Endodermal cell (in vitro differentiated cells): ENCODE measurements at regions not wholly inside any gene's neighbourhood (a gene's known extent, or its start where the extent isn't known, plus 50 kb on each side); places are given as distances from the start of the nearest gene placed in this dataset.

Source experiments
- DNase-seq: peaks from one replicate; pipeline ENCODE4 v3.0.0-alpha.2; 2017
- H3K27ac ChIP-seq: 2 replicates; pipeline ENCODE4 v1.5.1; 2013; ENCODE audit warnings: mild to moderate bottlenecking, low read depth, low read length, moderate library complexity
- H3K27me3 ChIP-seq: 2 replicates; pipeline ENCODE4 v1.6.1; 2013; ENCODE audit warnings: mild to moderate bottlenecking, low read length, moderate library complexity; ENCODE audit not compliant: insufficient read depth, control insufficient read depth, poor library complexity, severe bottlenecking
- H3K36me3 ChIP-seq: 2 replicates; pipeline ENCODE4 v1.7.0; 2013; ENCODE audit warnings: mild to moderate bottlenecking, low read length, moderate library complexity; ENCODE audit not compliant: control insufficient read depth, insufficient read depth
- H3K4me1 ChIP-seq: one replicate; pipeline ENCODE4 v1.7.0; 2013; ENCODE audit warnings: low read length; ENCODE audit not compliant: control insufficient read depth, insufficient read depth
- H3K4me3 ChIP-seq: 2 replicates; pipeline ENCODE4 v1.5.1; 2013; ENCODE audit warnings: mild to moderate bottlenecking, low read length, moderate library complexity
- H3K9ac ChIP-seq: 2 replicates; pipeline ENCODE4 v1.6.1; 2013; ENCODE audit warnings: mild to moderate bottlenecking, low read length, moderate library complexity; ENCODE audit not compliant: poor library complexity, severe bottlenecking; ENCODE audit errors: extremely low read depth
- H3K9me3 ChIP-seq: 2 replicates; pipeline ENCODE4 v1.6.1; 2013; ENCODE audit warnings: mild to moderate bottlenecking, low read length, moderate library complexity; ENCODE audit not compliant: control insufficient read depth
- H3K27ac Mint-ChIP-seq: 2 replicates; pipeline ENCODE4 v1.8.0; 2020; ENCODE audit warnings: mixed read lengths
- H3K27me3 Mint-ChIP-seq: 2 replicates; pipeline ENCODE4 v1.8.0; 2021; ENCODE audit warnings: mild to moderate bottlenecking, mixed read lengths; ENCODE audit not compliant: insufficient read depth
- H3K36me3 Mint-ChIP-seq: 2 replicates; pipeline ENCODE4 v1.8.0; 2020; ENCODE audit warnings: low read depth, mixed read lengths
- H3K4me1 Mint-ChIP-seq: 2 replicates; pipeline ENCODE4 v1.8.0; 2020; ENCODE audit warnings: mixed read lengths
- H3K4me3 Mint-ChIP-seq: 2 replicates; pipeline ENCODE4 v1.8.0; 2020; ENCODE audit warnings: mild to moderate bottlenecking, moderate library complexity, mixed read lengths
- H3K9me3 Mint-ChIP-seq: 2 replicates; pipeline ENCODE4 v1.8.0; 2020; ENCODE audit warnings: mild to moderate bottlenecking, mixed read lengths
- CTCF ChIP-seq: fragments of 200-600 bp; sonication (generic); conservative IDR thresholded peaks from 2 replicates; pipeline ENCODE4 v1.5.0; 2021; ENCODE audit warnings: antibody characterized with exemption, mild to moderate bottlenecking
- WGBS, 2 experiments: methylation state at CpG; one replicate each; pipeline versions ENCODE4 v1.1.5 to v1.1.7; 2013; ENCODE audit warnings: missing lambda C conversion rate in 2 of 2, mixed read lengths in 1 of 2; ENCODE audit not compliant: insufficient coverage in 1 of 2, insufficient read length in 1 of 2; 5-methylcytosine and 5-hydroxymethylcytosine counted together

- no peaks in the 10 kb centered on the region for H3K27me3 ChIP-seq
- TF ChIP-seq CTCF: no peak
- H3K4me1 Mint-ChIP-seq: peaks cover 10% of the 10 kb centered on the region
- no peak for DNase-seq
- no peaks in the 10 kb centered on the region for H3K27me3 Mint-ChIP-seq
- H3K9me3 ChIP-seq: no peaks in the 10 kb centered on the region
- no peak overlapping the region for H3K27ac ChIP-seq
- no peaks in the 10 kb centered on the region for H3K36me3 Mint-ChIP-seq
- no peak overlapping the region for H3K4me3 Mint-ChIP-seq
- H3K9ac ChIP-seq: no peak overlapping the region
- H3K27ac Mint-ChIP-seq: no peak overlapping the region
- H3K4me3 ChIP-seq: no peak overlapping the region
- H3K9me3 Mint-ChIP-seq: no peaks in the 10 kb centered on the region
- peaks cover 2% of the 10 kb centered on the region for H3K4me1 ChIP-seq
- H3K36me3 ChIP-seq: no peaks in the 10 kb centered on the region
These were observed 93.9 kb downstream of the NKX2-1 start for GRCh38 chr14:36426113-36426512.

GRCh38 chr14:36424478-36425102 lies 95.4 kb downstream of the NKX2-1 start:
- H3K27me3 ChIP-seq: no peaks in the 10 kb centered on the region
- no peak overlapping the region for H3K9ac ChIP-seq
- Mint-ChIP-seq H3K27ac (no peak overlapping the region), H3K4me1 (peaks cover 25% of the 10 kb centered on the region), H3K27me3 (no peaks in the 10 kb centered on the region), H3K36me3 (no peaks in the 10 kb centered on the region), H3K4me3 (no peak overlapping the region), H3K9me3 (no peaks in the 10 kb centered on the region)
- 83 to 94% methylated on average over 1 to 3 of the region's 3 CpGs for WGBS, 2 experiments
- H3K36me3 ChIP-seq: no peaks in the 10 kb centered on the region
- H3K4me3 ChIP-seq: no peak overlapping the region
- H3K27ac ChIP-seq: no peak overlapping the region
- DNase-seq: no peak
- TF ChIP-seq CTCF: no peak
- H3K9me3 ChIP-seq: no peaks in the 10 kb centered on the region
- peaks cover 5% of the 10 kb centered on the region for H3K4me1 ChIP-seq

- no peaks in the 10 kb centered on the region for H3K27me3 ChIP-seq
- no peaks in the 10 kb centered on the region for H3K36me3 ChIP-seq
- Mint-ChIP-seq H3K27ac (no peak overlapping the region), H3K4me1 (peaks cover 26% of the 10 kb centered on the region), H3K9me3 (no peaks in the 10 kb centered on the region), H3K36me3 (no peaks in the 10 kb centered on the region), H3K27me3 (no peaks in the 10 kb centered on the region), H3K4me3 (no peak overlapping the region)
- peaks cover 5% of the 10 kb centered on the region for H3K4me1 ChIP-seq
- TF ChIP-seq CTCF: no peak
- no peak for DNase-seq
- no peaks in the 10 kb centered on the region for H3K9me3 ChIP-seq
- no peak overlapping the region for H3K27ac ChIP-seq
- H3K9ac ChIP-seq: no peak overlapping the region
- no peak overlapping the region for H3K4me3 ChIP-seq
- 32 to 63% methylated on average over 4 to 5 of the region's 5 CpGs for WGBS, 2 experiments
These were observed 96.6 kb downstream of the NKX2-1 start for GRCh38 chr14:36423430-36423829.
